ENCODE measurements at regions not wholly inside any gene's neighbourhood (a gene's known extent, or its start where the extent isn't known, plus 50 kb on each side); places are given as distances from the start of the nearest gene placed in this dataset.

DNA sequence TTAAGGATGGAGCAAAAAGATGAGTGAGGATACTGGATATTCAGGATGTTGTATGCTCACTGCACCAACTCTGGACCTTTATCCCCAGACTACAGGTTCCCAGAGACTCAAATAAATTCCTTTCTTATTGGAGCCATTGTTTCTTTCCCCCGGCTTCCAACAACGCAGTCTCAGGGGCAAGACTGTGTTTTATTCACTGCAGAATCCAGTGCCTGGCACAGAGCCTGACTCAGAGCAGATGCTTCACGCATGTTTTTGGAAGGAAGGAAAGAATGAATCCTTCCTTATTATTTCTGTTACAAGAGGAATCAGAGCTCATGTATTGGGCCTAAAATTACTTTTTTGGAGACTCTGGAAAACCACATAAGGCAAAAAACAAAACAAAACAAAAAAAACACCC, 96.0 kb upstream of the VGLL4 start:
- Histone ChIP-seq H3K4me3 (replicated peaks; ENCODE audit: insufficient read depth, low read length) (no peak overlapping the region), H3K27ac (replicated peaks) (no peak overlapping the region), H3K27me3 (ENCODE audit: insufficient read depth, poor library complexity, severe bottlenecking) (peaks cover 3% of the 10 kb centered on the region)
- DNase-seq (ENCODE audit: low read depth in 1 of 2, low spot score in 1 of 2): no peak
- TF ChIP-seq, protein P1, sequence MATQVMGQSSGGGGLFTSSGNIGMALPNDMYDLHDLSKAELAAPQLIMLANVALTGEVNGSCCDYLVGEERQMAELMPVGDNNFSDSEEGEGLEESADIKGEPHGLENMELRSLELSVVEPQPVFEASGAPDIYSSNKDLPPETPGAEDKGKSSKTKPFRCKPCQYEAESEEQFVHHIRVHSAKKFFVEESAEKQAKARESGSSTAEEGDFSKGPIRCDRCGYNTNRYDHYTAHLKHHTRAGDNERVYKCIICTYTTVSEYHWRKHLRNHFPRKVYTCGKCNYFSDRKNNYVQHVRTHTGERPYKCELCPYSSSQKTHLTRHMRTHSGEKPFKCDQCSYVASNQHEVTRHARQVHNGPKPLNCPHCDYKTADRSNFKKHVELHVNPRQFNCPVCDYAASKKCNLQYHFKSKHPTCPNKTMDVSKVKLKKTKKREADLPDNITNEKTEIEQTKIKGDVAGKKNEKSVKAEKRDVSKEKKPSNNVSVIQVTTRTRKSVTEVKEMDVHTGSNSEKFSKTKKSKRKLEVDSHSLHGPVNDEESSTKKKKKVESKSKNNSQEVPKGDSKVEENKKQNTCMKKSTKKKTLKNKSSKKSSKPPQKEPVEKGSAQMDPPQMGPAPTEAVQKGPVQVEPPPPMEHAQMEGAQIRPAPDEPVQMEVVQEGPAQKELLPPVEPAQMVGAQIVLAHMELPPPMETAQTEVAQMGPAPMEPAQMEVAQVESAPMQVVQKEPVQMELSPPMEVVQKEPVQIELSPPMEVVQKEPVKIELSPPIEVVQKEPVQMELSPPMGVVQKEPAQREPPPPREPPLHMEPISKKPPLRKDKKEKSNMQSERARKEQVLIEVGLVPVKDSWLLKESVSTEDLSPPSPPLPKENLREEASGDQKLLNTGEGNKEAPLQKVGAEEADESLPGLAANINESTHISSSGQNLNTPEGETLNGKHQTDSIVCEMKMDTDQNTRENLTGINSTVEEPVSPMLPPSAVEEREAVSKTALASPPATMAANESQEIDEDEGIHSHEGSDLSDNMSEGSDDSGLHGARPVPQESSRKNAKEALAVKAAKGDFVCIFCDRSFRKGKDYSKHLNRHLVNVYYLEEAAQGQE (IDR thresholded peaks at IDR 0.05; ENCODE audit: insufficient replicate concordance, low read depth): no peak
- TF ChIP-seq GABPA (IDR thresholded peaks at IDR 0.05; ENCODE audit: low read depth) (no peak), POLR2AphosphoS5 (IDR thresholded peaks at IDR 0.05; ENCODE audit: low read depth) (no peak), SPI1 (IDR thresholded peaks at IDR 0.05; ENCODE audit: borderline replicate concordance, low read depth) (no peak)
- TF ChIP-seq, protein P2, sequence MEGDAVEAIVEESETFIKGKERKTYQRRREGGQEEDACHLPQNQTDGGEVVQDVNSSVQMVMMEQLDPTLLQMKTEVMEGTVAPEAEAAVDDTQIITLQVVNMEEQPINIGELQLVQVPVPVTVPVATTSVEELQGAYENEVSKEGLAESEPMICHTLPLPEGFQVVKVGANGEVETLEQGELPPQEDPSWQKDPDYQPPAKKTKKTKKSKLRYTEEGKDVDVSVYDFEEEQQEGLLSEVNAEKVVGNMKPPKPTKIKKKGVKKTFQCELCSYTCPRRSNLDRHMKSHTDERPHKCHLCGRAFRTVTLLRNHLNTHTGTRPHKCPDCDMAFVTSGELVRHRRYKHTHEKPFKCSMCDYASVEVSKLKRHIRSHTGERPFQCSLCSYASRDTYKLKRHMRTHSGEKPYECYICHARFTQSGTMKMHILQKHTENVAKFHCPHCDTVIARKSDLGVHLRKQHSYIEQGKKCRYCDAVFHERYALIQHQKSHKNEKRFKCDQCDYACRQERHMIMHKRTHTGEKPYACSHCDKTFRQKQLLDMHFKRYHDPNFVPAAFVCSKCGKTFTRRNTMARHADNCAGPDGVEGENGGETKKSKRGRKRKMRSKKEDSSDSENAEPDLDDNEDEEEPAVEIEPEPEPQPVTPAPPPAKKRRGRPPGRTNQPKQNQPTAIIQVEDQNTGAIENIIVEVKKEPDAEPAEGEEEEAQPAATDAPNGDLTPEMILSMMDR (IDR thresholded peaks at IDR 0.05; ENCODE audit: insufficient read depth, low read length): no peak

DNA sequence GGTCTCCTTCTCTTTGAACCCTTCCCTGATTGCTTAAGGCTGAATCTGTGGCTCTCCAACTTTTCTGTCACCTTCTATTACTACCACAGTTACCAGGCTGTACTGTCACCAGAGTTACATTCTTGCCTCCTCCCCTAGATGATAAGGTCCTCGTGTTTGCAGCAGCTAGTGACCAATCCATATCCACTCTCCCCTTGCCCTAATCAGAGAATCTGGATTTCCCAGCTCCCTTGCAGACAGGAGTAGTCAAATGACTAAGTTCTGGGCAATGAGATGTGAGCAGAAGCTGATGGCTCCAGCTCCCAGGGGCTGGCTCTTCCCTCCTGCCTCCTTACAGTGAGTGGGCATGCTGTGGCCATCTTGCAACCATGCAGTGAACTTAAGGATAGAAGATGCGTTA, 95.4 kb upstream of the VGLL4 start:
- Histone ChIP-seq H3K27ac (replicated peaks) (no peak overlapping the region), H3K27me3 (ENCODE audit: insufficient read depth, poor library complexity, severe bottlenecking) (peaks cover 3% of the 10 kb centered on the region), H3K4me3 (replicated peaks; ENCODE audit: insufficient read depth, low read length) (no peak overlapping the region)
- TF ChIP-seq GABPA (IDR thresholded peaks at IDR 0.05; ENCODE audit: low read depth): no peak
- TF ChIP-seq, protein P2 (IDR thresholded peaks at IDR 0.05; ENCODE audit: insufficient read depth, low read length): no peak
- TF ChIP-seq, protein P1 (IDR thresholded peaks at IDR 0.05; ENCODE audit: insufficient replicate concordance, low read depth): no peak
- TF ChIP-seq POLR2AphosphoS5 (IDR thresholded peaks at IDR 0.05; ENCODE audit: low read depth): no peak
- TF ChIP-seq SPI1 (IDR thresholded peaks at IDR 0.05; ENCODE audit: borderline replicate concordance, low read depth): no peak
- DNase-seq (ENCODE audit: low read depth in 1 of 2, low spot score in 1 of 2): no peak

DNA sequence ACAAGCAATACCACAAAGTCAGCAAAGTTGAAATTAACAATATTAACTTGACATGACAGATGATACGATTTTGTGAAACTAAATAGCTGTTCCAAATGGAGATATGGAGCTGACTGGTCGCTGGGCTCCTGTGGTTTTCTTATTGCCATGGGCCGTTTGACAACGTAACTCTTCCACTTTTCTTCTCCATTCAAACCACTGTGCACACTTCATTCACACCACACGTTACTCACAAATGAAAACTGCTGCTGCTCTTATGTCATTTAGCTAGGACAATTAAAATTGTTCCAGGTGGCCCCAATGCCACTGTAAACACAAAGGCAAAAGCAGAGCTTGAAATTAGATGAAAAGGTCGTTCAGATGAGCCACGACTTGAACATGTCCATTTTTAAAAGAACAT, 94.0 kb upstream of the VGLL4 start:
- DNase-seq (ENCODE audit: low read depth in 1 of 2, low spot score in 1 of 2): no peak
- no peak overlapping the region for H3K4me3 ChIP-seq (replicated peaks; ENCODE audit: insufficient read depth, low read length)
- no peak overlapping the region for H3K27ac ChIP-seq (replicated peaks)
- TF ChIP-seq GABPA (IDR thresholded peaks at IDR 0.05; ENCODE audit: low read depth): no peak
- TF ChIP-seq, protein P2 (IDR thresholded peaks at IDR 0.05; ENCODE audit: insufficient read depth, low read length): no peak
- TF ChIP-seq, protein P1 (IDR thresholded peaks at IDR 0.05; ENCODE audit: insufficient replicate concordance, low read depth): no peak
- H3K27me3 ChIP-seq (ENCODE audit: insufficient read depth, poor library complexity, severe bottlenecking): peaks cover 3% of the 10 kb centered on the region

Measured in HL-60 (cell line).